MM.1S (cell line): ENCODE measurements at regions not wholly inside any gene's neighbourhood (a gene's known extent, or its start where the extent isn't known, plus 50 kb on each side); places are given as distances from the start of the nearest gene placed in this dataset.

Experiments used
- CTCF ChIP-seq: fragments of 300-600 bp; sonication (generic); IDR thresholded peaks from 2 replicates; pipeline ENCODE4 v1.5.1; 2016; ENCODE audit warnings: antibody characterized with exemption, low read length, mixed read lengths
- EZH2 ChIP-seq: fragments of 300-600 bp; sonication (generic); optimal IDR thresholded peaks from 2 replicates; pipeline ENCODE3; 2017; ENCODE audit warnings: low read depth, mild to moderate bottlenecking, antibody characterized with exemption, low read length, mixed read lengths
- EZH2phosphoT487 ChIP-seq: fragments of 300-600 bp; sonication (generic); IDR thresholded peaks from 2 replicates; pipeline ENCODE4 v1.6.1; 2018; ENCODE audit warnings: antibody characterized with exemption, low read length

- TF ChIP-seq CTCF = no peak
- no peak for TF ChIP-seq EZH2
- TF ChIP-seq EZH2phosphoT487 = no peak
These were observed 66.5 kb upstream of the SMIM15 start for GRCh38 chr5:61228691-61229280.
